Transverse colon (tissue), 4 donors: ENCODE measurements at regions not wholly inside any gene's neighbourhood (a gene's known extent, or its start where the extent isn't known, plus 50 kb on each side); places are given as distances from the start of the nearest gene placed in this dataset.

Experiments used
- EP300 ChIP-seq: sonication (generic); formaldehyde crosslinking; IDR thresholded peaks from one replicate; pipeline ENCODE4 v1.6.1; 2017; ENCODE audit warnings: antibody characterized with exemption, low read depth
- POLR2AphosphoS5 ChIP-seq, 3 donors: sonication (generic); formaldehyde crosslinking; IDR thresholded peaks; one replicate each; pipeline ENCODE4 v1.6.1; 2016; ENCODE audit warnings: antibody characterized with exemption in 3 of 3
- TF ChIP-seq, protein P1 (sequence below), 5 experiments: fragments of 200-600 bp in 3 of 5; fragments of 450-650 bp in 2 of 5; sonication (generic) in 3 of 5; IDR thresholded peaks; 1 replicate in 2 of 5; 2 replicates in 3 of 5; pipeline ENCODE4 v1.5.1; 2016 to 2017; ENCODE audit warnings: antibody characterized with exemption in 5 of 5, inconsistent platforms in 3 of 5, mild to moderate bottlenecking in 2 of 5, moderate library complexity in 1 of 5

DNA sequence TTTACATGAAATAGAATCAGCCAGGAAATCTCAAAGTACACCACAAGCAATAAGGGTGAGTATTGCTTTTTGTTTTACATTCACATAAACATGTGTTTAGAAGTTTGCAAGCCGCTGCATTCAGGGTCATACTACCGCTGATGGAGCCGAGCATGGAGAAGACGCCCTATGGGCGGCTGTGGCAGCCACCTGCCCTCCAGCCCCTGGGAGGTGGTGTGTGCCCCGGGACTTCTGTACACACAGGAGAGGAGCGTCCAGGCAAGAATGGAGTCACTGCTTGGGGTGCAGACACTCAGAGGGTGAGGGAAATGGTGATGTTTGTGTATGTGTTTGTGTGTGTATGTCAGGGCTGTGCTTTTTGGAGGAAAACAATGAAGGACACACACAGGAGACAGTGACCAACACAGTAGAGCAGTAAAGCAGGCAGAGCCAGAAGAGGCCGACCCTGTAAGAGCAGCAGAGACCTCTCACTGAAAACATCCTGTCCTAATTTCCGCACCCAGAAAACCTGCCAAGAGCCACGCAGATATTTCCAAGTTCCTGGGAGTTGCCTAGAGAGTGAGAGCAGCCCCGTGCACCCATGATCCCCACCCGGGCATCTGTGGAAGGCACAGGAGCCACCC, 108.1 kb upstream of the GJB6 start:
- TF ChIP-seq POLR2AphosphoS5 (IDR thresholded peaks at IDR 0.05), result no peak
- TF ChIP-seq, protein P1, sequence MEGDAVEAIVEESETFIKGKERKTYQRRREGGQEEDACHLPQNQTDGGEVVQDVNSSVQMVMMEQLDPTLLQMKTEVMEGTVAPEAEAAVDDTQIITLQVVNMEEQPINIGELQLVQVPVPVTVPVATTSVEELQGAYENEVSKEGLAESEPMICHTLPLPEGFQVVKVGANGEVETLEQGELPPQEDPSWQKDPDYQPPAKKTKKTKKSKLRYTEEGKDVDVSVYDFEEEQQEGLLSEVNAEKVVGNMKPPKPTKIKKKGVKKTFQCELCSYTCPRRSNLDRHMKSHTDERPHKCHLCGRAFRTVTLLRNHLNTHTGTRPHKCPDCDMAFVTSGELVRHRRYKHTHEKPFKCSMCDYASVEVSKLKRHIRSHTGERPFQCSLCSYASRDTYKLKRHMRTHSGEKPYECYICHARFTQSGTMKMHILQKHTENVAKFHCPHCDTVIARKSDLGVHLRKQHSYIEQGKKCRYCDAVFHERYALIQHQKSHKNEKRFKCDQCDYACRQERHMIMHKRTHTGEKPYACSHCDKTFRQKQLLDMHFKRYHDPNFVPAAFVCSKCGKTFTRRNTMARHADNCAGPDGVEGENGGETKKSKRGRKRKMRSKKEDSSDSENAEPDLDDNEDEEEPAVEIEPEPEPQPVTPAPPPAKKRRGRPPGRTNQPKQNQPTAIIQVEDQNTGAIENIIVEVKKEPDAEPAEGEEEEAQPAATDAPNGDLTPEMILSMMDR (IDR thresholded peaks at IDR 0.05), result no peak
- no peak for TF ChIP-seq EP300
